Peyer's patch (tissue), 4 donors: ENCODE measurements at regions not wholly inside any gene's neighbourhood (a gene's known extent, or its start where the extent isn't known, plus 50 kb on each side); places are given as distances from the start of the nearest gene placed in this dataset.

ENCODE experiments used
- CTCF ChIP-seq, 6 experiments: fragments of 450-650 bp in 4 of 6; fragments of 200-600 bp in 2 of 6; sonication (generic) in 1 of 6; IDR thresholded peaks; one replicate each; pipeline ENCODE4 v1.5.1; 2017 to 2019; ENCODE audit warnings: antibody characterized with exemption in 6 of 6, mild to moderate bottlenecking in 3 of 6, moderate library complexity in 1 of 6
- POLR2A ChIP-seq, 2 donors: fragments of 450-650 bp; IDR thresholded peaks; one replicate each; pipeline ENCODE4 v1.5.1; 2017; ENCODE audit warnings: antibody characterized with exemption in 2 of 2, mild to moderate bottlenecking in 2 of 2, moderate library complexity in 2 of 2

- TF ChIP-seq CTCF (IDR thresholded peaks at IDR 0.05) (no peak), POLR2A (IDR thresholded peaks at IDR 0.05) (no peak)
Observed at GRCh38 chr4:31291238-31291637, 571.1 kb downstream of the PCDH7 start.
